ENCODE measurements at regions not wholly inside any gene's neighbourhood (a gene's known extent, or its start where the extent isn't known, plus 50 kb on each side); places are given as distances from the start of the nearest gene placed in this dataset.
"Not testable (repeated sequence)": the region's sequence is repeated elsewhere in the genome, so short reads cannot be mapped to it uniquely, and the experiment has no call there.

DNA sequence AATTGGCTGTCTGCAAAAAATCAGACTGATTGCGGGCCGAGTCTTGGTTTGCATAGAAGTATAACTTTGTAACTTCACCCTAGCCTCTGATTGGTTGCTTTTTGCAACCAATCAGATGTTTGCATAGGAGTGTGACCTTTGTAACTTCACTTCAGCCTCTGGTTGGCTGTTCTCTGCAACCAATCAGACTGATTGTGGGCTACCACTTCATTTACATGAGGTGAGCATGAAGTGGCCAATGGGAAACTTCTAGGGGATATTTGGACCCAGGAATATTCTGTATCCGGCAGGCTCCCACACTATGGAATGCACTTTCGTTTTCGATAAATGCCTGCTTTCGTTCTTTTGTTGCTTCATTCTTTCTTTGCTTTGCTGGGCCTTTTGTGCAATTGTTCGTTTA lies 667.7 kb downstream of the FAM133A start:
- TF ChIP-seq, protein P1, sequence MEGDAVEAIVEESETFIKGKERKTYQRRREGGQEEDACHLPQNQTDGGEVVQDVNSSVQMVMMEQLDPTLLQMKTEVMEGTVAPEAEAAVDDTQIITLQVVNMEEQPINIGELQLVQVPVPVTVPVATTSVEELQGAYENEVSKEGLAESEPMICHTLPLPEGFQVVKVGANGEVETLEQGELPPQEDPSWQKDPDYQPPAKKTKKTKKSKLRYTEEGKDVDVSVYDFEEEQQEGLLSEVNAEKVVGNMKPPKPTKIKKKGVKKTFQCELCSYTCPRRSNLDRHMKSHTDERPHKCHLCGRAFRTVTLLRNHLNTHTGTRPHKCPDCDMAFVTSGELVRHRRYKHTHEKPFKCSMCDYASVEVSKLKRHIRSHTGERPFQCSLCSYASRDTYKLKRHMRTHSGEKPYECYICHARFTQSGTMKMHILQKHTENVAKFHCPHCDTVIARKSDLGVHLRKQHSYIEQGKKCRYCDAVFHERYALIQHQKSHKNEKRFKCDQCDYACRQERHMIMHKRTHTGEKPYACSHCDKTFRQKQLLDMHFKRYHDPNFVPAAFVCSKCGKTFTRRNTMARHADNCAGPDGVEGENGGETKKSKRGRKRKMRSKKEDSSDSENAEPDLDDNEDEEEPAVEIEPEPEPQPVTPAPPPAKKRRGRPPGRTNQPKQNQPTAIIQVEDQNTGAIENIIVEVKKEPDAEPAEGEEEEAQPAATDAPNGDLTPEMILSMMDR (IDR thresholded peaks at IDR 0.05; ENCODE audit: control extremely low read depth in 1 of 3, insufficient read depth in 1 of 3, low read depth in 1 of 3, low read length in 3 of 3): not testable (repeated sequence)
- TF ChIP-seq EZH2 (IDR thresholded peaks at IDR 0.05; ENCODE audit: low read depth, low read length, severe bottlenecking); NRF1 (IDR thresholded peaks at IDR 0.05; ENCODE audit: low read depth, low read length); JUN (IDR thresholded peaks at IDR 0.05; ENCODE audit: low read depth, low read length); POLR2A (IDR thresholded peaks at IDR 0.05; ENCODE audit: control extremely low read depth in 1 of 2, low read depth in 2 of 2, low read length in 2 of 2); TAF1 (IDR thresholded peaks at IDR 0.05; ENCODE audit: low read depth, low read length); GABPA (IDR thresholded peaks at IDR 0.05; ENCODE audit: borderline replicate concordance, insufficient read depth, low read length); CREB1 (IDR thresholded peaks at IDR 0.05); KDM1A (IDR thresholded peaks at IDR 0.05; ENCODE audit: borderline replicate concordance, low read length): not testable (repeated sequence)
- TF ChIP-seq, protein P2, sequence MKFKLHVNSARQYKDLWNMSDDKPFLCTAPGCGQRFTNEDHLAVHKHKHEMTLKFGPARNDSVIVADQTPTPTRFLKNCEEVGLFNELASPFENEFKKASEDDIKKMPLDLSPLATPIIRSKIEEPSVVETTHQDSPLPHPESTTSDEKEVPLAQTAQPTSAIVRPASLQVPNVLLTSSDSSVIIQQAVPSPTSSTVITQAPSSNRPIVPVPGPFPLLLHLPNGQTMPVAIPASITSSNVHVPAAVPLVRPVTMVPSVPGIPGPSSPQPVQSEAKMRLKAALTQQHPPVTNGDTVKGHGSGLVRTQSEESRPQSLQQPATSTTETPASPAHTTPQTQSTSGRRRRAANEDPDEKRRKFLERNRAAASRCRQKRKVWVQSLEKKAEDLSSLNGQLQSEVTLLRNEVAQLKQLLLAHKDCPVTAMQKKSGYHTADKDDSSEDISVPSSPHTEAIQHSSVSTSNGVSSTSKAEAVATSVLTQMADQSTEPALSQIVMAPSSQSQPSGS (IDR thresholded peaks at IDR 0.05; ENCODE audit: low read length): not testable (repeated sequence)
- TF ChIP-seq, protein P3, sequence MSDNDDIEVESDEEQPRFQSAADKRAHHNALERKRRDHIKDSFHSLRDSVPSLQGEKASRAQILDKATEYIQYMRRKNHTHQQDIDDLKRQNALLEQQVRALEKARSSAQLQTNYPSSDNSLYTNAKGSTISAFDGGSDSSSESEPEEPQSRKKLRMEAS (IDR thresholded peaks at IDR 0.05): not testable (repeated sequence)

All from H1 (cell line).